NCI-H2227 treated with DMSO at 0.1 percent for 48 hours (cell line): ENCODE measurements at regions not wholly inside any gene's neighbourhood (a gene's known extent, or its start where the extent isn't known, plus 50 kb on each side); places are given as distances from the start of the nearest gene placed in this dataset.

Experiments used
- DNase-seq: peaks from one replicate; lab custom pipeline; 2025; lab: John Stamatoyannopoulos, UW

GRCh38 chr20:51335329-51335841 is 207.1 kb downstream of the NFATC2 start:
- no peak for DNase-seq

- no peak for DNase-seq
Measured at GRCh38 chr20:51334609-51335008, 207.9 kb downstream of the NFATC2 start.

- no peak for DNase-seq
Measured at GRCh38 chr20:51333971-51334370, 208.5 kb downstream of the NFATC2 start.

- DNase-seq = no peak
Measured at GRCh38 chr20:51333446-51333845, 209.1 kb downstream of the NFATC2 start.

GRCh38 chr20:51331481-51331880 is 211.0 kb downstream of the NFATC2 start:
- no peak for DNase-seq

- DNase-seq = no peak
Measured at GRCh38 chr20:51329845-51330244, 212.7 kb downstream of the NFATC2 start.

GRCh38 chr20:51327251-51327841 is 215.2 kb downstream of the NFATC2 start:
- DNase-seq = no peak

- no peak for DNase-seq
Measured at GRCh38 chr20:51326201-51326819, 216.2 kb downstream of the NFATC2 start.

- no peak for DNase-seq
Measured at GRCh38 chr20:51322164-51322707, 220.3 kb downstream of the NFATC2 start.

GRCh38 chr20:51321343-51322163 is 221.0 kb downstream of the NFATC2 start:
- no peak for DNase-seq

- no peak for DNase-seq
Measured at GRCh38 chr20:51319522-51319921, 223.0 kb downstream of the NFATC2 start.

- DNase-seq = no peak
Measured at GRCh38 chr20:51318058-51318949, 224.2 kb downstream of the NFATC2 start.

- no peak for DNase-seq
Measured at GRCh38 chr20:51315390-51315789, 227.1 kb downstream of the NFATC2 start.

- DNase-seq = no peak
Measured at GRCh38 chr20:51313358-51313827, 229.1 kb downstream of the NFATC2 start.

- no peak for DNase-seq
Measured at GRCh38 chr20:51312480-51312783, 230.1 kb downstream of the NFATC2 start.

- no peak for DNase-seq
Measured at GRCh38 chr20:51311636-51312479, 230.7 kb downstream of the NFATC2 start.

- DNase-seq = no peak
Measured at GRCh38 chr20:51310216-51310615, 232.3 kb downstream of the NFATC2 start.

GRCh38 chr20:51309128-51309527 is 233.4 kb downstream of the NFATC2 start:
- no peak for DNase-seq

- DNase-seq = peak; percentile 68
Measured at GRCh38 chr20:51306521-51307358, 235.8 kb downstream of the NFATC2 start.

GRCh38 chr20:51306081-51306480 is 236.4 kb downstream of the NFATC2 start:
- no peak for DNase-seq
